K562 (cell line): ENCODE measurements at regions not wholly inside any gene's neighbourhood (a gene's known extent, or its start where the extent isn't known, plus 50 kb on each side); places are given as distances from the start of the nearest gene placed in this dataset.

Experiments used
- ATAC-seq: fragments of 200-7000 bp; cut with Tn5 transposase; 3 replicates; pipeline ENCODE4 v1.9.1; 2020; ENCODE audit warnings: moderate library complexity
- BruUV-seq: library from RNA; stranded (reverse); fragments of 400-500 nt; replicated peaks from 2 replicates; lab custom pipeline; 2021; lab: Mats Ljungman, UMichigan
- CTCF ChIA-PET: fragments of 300-600 bp; formaldehyde crosslinking; extraction: SDS; loops from one replicate; lab custom pipeline; 2021; ENCODE audit warnings: low intra/inter-chr PET ratio; lab: Yijun Ruan, JAX
- POLR2A ChIA-PET: fragments of 300-600, 350-650 bp; sonication (Branson Sonifier 250); formaldehyde crosslinking; extraction: SDS; loops from one replicate; lab custom pipeline; 2021; ENCODE audit warnings: antibody characterized with exemption, inconsistent platforms; lab: Yijun Ruan, JAX
- DNase-seq, 4 experiments: peaks; one replicate each; pipeline versions ENCODE4 v3.0.0 to v3.0.0-alpha.2; 2011 to 2018; ENCODE audit warnings: low spot score in 3 of 4, mixed read lengths in 3 of 4; ENCODE audit errors: extremely low read depth in 1 of 4
- FAIRE-seq: peaks from 2 replicates; lab custom pipeline; 2011; peaks lifted over from hg19 to GRCh38; lab: Jason Lieb, UNC
- H2AFZ ChIP-seq: 2 replicates; pipeline ENCODE4 v1.6.0; 2011; ENCODE audit warnings: low read depth, low read length, control low read depth, inconsistent platforms
- H3K27ac ChIP-seq: fragments of 200-600 bp; 3 replicates; pipeline ENCODE4 v1.8.0; 2011; ENCODE audit warnings: low read depth, mild to moderate bottlenecking, control low read depth, inconsistent platforms, low read length, moderate library complexity, mixed read lengths; ENCODE audit errors: extremely low read depth
- H3K27me3 ChIP-seq, 2 experiments: fragments of 300-600 bp in 1 of 2; 2 replicates in 1 of 2; 3 replicates in 1 of 2; pipeline versions ENCODE4 v1.6.0 to v1.8.0; 2011; ENCODE audit warnings: inconsistent platforms in 2 of 2, low read length in 2 of 2, mild to moderate bottlenecking in 1 of 2, mixed read lengths in 1 of 2, moderate library complexity in 1 of 2; ENCODE audit not compliant: control insufficient read depth in 2 of 2, insufficient read depth in 2 of 2
- H3K36me3 ChIP-seq: fragments of 300-600 bp; 3 replicates; pipeline ENCODE4 v1.8.0; 2011; ENCODE audit warnings: mild to moderate bottlenecking, low read length, inconsistent platforms; ENCODE audit not compliant: control insufficient read depth, insufficient read depth
- H3K4me1 ChIP-seq, 2 experiments: fragments of 200-600 bp in 1 of 2; replicated peaks in 1 of 2; 2 replicates in 1 of 2; 3 replicates in 1 of 2; pipeline versions ENCODE4 v1.5.1 to v1.8.0; 2011; ENCODE audit warnings: inconsistent platforms in 2 of 2, low read length in 2 of 2, mild to moderate bottlenecking in 1 of 2, mixed read lengths in 1 of 2, moderate library complexity in 1 of 2; ENCODE audit not compliant: control insufficient read depth in 2 of 2, insufficient read depth in 2 of 2
- H3K4me2 ChIP-seq: 2 replicates; pipeline ENCODE4 v1.6.1; 2011; ENCODE audit warnings: low read length, control low read depth, inconsistent platforms, mixed read lengths; ENCODE audit not compliant: insufficient read depth
- H3K4me3 ChIP-seq: fragments of 200-600 bp; sonication (generic), shearing (Covaris generic); 2 replicates; pipeline ENCODE4 v1.5.1; 2016; ENCODE audit warnings: control low read depth, inconsistent platforms
- H3K79me2 ChIP-seq: fragments of 200-600 bp; 3 replicates; pipeline ENCODE4 v1.8.0; 2011; ENCODE audit warnings: low read length, inconsistent platforms; ENCODE audit not compliant: control insufficient read depth, insufficient read depth
- H3K9ac ChIP-seq, 2 experiments: 2 replicates each; pipeline versions ENCODE4 v1.6.0 to v1.6.1; 2011; ENCODE audit warnings: low read depth in 2 of 2, low read length in 2 of 2, control low read depth in 1 of 2, inconsistent platforms in 1 of 2, mild to moderate bottlenecking in 1 of 2, mixed read lengths in 1 of 2; ENCODE audit not compliant: insufficient read depth in 1 of 2
- H3K9me1 ChIP-seq: one replicate; pipeline ENCODE4 v1.6.0; 2011; ENCODE audit warnings: inconsistent platforms, mild to moderate bottlenecking, low read length, moderate library complexity; ENCODE audit not compliant: control insufficient read depth, insufficient read depth
- H3K9me3 ChIP-seq: replicated peaks from 2 replicates; pipeline ENCODE4 v1.5.1; 2011; ENCODE audit warnings: low read depth, low read length, inconsistent platforms; ENCODE audit not compliant: control insufficient read depth, insufficient read depth
- H4K20me1 ChIP-seq: replicated peaks from 2 replicates; pipeline ENCODE4 v1.6.1; 2011; ENCODE audit warnings: low read length, inconsistent platforms, mixed read lengths; ENCODE audit not compliant: control insufficient read depth, insufficient read depth
- BRF1 ChIP-seq: IDR thresholded peaks from 3 replicates; pipeline ENCODE4 v1.6.1; 2011; ENCODE audit warnings: borderline replicate concordance, mild to moderate bottlenecking; ENCODE audit not compliant: insufficient read length; ENCODE audit errors: extremely low read depth
- FOXK2 ChIP-seq, 2 experiments: fragments of 450-650 bp; IDR thresholded peaks in 1 of 2; conservative IDR thresholded peaks in 1 of 2; 2 replicates each; pipeline ENCODE4 v1.6.1; 2016; ENCODE audit warnings: low read depth in 2 of 2, mild to moderate bottlenecking in 1 of 2
- NFYB ChIP-seq: IDR thresholded peaks from 2 replicates; pipeline ENCODE4 v1.6.1; 2011; ENCODE audit warnings: mild to moderate bottlenecking, moderate library complexity; ENCODE audit not compliant: insufficient read length; ENCODE audit errors: extremely low read depth
- POLR2AphosphoS5 ChIP-seq: IDR thresholded peaks from 2 replicates; pipeline ENCODE4 v1.6.1; 2011; ENCODE audit warnings: mild to moderate bottlenecking, low read depth, low read length, moderate library complexity; ENCODE audit not compliant: control insufficient read depth, insufficient read depth
- RBM14 ChIP-seq: fragments of 200-400 bp; formaldehyde crosslinking; IDR thresholded peaks from 2 replicates; pipeline ENCODE4 v1.6.1; 2018; ENCODE audit warnings: low read depth, mild to moderate bottlenecking, low read length, moderate library complexity, borderline replicate concordance; ENCODE audit not compliant: insufficient read depth
- TCF3 ChIP-seq: sonication (generic); formaldehyde crosslinking; IDR thresholded peaks from 2 replicates; pipeline ENCODE4 v1.4.0; 2020; ENCODE audit warnings: mild to moderate bottlenecking, missing genetic modification reagents
- ZNF212 ChIP-seq: fragments of 450-650 bp; formaldehyde crosslinking; IDR thresholded peaks from 2 replicates; pipeline ENCODE4 v1.4.0; 2020; ENCODE audit warnings: mild to moderate bottlenecking
- ZNF263 ChIP-seq: sonication (generic); formaldehyde crosslinking; IDR thresholded peaks from 2 replicates; pipeline ENCODE4 v1.8.0; 2022; ENCODE audit warnings: mild to moderate bottlenecking, missing genetic modification reagents, borderline replicate concordance
- ZNF444 ChIP-seq: fragments of 250-450 bp; sonication (Bioruptor Pico); IDR thresholded peaks from 2 replicates; pipeline ENCODE4 v1.4.0; 2020; ENCODE audit warnings: mild to moderate bottlenecking, moderate library complexity
- WGBS: fragments of 100-300 bp; shearing (Covaris generic); methylation state at CpG from one replicate; pipeline ENCODE4 v1.1.6; 2016; ENCODE audit warnings: low coverage, mixed read lengths; ENCODE audit not compliant: insufficient coverage; ENCODE audit errors: missing lambda C conversion rate; 5-methylcytosine and 5-hydroxymethylcytosine counted together
- in situ Hi-C: fragments of 300-500 bp; cut with MboI; formaldehyde crosslinking; loops from 4 replicates; pipeline ENCODE4 v1.15.0; 2018; ENCODE audit warnings: inconsistent platforms, mixed read lengths
- intact Hi-C: fragments of 100-400 bp; cut with micrococcal nuclease; formaldehyde crosslinking; loops from 2 replicates; pipeline ENCODE4 v1.14.2; 2022
- TF ChIP-seq, protein P1 (sequence below): fragments of 200-800 bp; sonication (Bioruptor generic); IDR thresholded peaks from 2 replicates; pipeline ENCODE4 v1.6.1; 2016; ENCODE audit warnings: missing genetic modification characterization, missing compliant biosample characterization
- TF ChIP-seq, protein P2 (sequence below): sonication (generic); IDR thresholded peaks from 2 replicates; pipeline ENCODE4 v1.6.1; 2016

DNA sequence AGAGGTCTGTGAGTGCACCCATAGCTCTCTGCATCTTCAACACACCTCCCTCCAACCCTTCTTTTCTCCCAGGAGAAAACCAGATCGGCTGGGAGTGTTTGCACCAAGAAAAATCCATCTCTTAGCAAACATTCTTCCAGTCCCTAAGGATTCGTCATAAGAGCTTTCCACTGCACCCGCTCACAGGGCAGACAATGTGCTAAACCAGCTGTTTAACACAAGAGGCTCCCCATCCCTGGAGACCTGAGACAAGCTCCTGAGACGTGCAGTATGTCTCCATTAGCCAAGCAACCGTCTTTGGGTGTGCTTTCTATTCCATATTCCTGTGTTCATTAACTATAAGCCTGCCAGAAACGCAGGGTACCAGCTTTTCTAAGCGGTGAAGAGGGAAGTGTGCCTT, 93.6 kb upstream of the ZNF462 start:
- FAIRE-seq (no peak), DNase-seq (no peak), ATAC-seq (no peak)
- no peaks in the 10 kb centered on the region for H3K4me1 ChIP-seq
- H3K9ac ChIP-seq = no peak overlapping the region
- no peaks in the 10 kb centered on the region for H3K36me3 ChIP-seq
- H3K4me3 ChIP-seq = no peak overlapping the region
- TF ChIP-seq ZNF212 (no peak), FOXK2 (conservative IDR thresholded peaks at IDR 0.05 in 1 of 2, IDR thresholded peaks at IDR 0.05 in 1 of 2; ENCODE audit: low read depth in 2 of 2) (no peak), ZNF444 (CRISPR knock-in tag) (no peak), NFYB (no peak), RBM14 (no peak), TCF3 (no peak)
- H3K27me3 ChIP-seq = no peaks in the 10 kb centered on the region
- no TSS peak for BruUV-seq
- WGBS = 0% methylated on average over 7 of the region's 7 CpGs
- no peak overlapping the region for H3K4me2 ChIP-seq
- no peaks in the 10 kb centered on the region for H3K9me1 ChIP-seq
- ChIA-PET POLR2A (no interaction called here), CTCF (no interaction called here)
- no peaks in the 10 kb centered on the region for H3K79me2 ChIP-seq
- in situ Hi-C loops (no loop called here), intact Hi-C loops (no loop called here)
- H3K9me3 ChIP-seq = no peaks in the 10 kb centered on the region
- H4K20me1 ChIP-seq = no peaks in the 10 kb centered on the region
- no peak overlapping the region for H3K27ac ChIP-seq
- no peak overlapping the region for H2AFZ ChIP-seq

DNA sequence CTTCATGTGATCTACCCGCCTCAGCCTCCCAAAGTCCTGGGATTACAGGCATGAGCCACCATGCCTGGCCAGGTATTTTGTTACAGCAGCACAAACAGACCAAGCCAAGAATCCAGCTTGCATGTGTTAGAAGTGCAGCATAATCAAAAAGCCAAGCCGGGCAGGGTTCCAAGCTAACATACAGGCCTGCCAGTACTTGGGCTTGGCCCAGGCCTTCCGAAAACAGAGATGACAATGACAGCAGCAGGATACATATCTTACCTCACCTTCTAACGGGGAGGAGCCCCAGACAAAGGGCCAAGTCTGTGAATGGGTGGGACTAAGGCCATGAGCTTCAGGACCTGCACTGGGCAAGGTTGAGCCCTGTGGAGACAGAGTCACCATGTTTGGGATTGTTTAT, 91.4 kb upstream of the ZNF462 start:
- intact Hi-C loops = no loop called here
- BruUV-seq = no TSS peak
- no peak for TF ChIP-seq ZNF263 (CRISPR knock-in tag)
- TF ChIP-seq, protein P1, sequence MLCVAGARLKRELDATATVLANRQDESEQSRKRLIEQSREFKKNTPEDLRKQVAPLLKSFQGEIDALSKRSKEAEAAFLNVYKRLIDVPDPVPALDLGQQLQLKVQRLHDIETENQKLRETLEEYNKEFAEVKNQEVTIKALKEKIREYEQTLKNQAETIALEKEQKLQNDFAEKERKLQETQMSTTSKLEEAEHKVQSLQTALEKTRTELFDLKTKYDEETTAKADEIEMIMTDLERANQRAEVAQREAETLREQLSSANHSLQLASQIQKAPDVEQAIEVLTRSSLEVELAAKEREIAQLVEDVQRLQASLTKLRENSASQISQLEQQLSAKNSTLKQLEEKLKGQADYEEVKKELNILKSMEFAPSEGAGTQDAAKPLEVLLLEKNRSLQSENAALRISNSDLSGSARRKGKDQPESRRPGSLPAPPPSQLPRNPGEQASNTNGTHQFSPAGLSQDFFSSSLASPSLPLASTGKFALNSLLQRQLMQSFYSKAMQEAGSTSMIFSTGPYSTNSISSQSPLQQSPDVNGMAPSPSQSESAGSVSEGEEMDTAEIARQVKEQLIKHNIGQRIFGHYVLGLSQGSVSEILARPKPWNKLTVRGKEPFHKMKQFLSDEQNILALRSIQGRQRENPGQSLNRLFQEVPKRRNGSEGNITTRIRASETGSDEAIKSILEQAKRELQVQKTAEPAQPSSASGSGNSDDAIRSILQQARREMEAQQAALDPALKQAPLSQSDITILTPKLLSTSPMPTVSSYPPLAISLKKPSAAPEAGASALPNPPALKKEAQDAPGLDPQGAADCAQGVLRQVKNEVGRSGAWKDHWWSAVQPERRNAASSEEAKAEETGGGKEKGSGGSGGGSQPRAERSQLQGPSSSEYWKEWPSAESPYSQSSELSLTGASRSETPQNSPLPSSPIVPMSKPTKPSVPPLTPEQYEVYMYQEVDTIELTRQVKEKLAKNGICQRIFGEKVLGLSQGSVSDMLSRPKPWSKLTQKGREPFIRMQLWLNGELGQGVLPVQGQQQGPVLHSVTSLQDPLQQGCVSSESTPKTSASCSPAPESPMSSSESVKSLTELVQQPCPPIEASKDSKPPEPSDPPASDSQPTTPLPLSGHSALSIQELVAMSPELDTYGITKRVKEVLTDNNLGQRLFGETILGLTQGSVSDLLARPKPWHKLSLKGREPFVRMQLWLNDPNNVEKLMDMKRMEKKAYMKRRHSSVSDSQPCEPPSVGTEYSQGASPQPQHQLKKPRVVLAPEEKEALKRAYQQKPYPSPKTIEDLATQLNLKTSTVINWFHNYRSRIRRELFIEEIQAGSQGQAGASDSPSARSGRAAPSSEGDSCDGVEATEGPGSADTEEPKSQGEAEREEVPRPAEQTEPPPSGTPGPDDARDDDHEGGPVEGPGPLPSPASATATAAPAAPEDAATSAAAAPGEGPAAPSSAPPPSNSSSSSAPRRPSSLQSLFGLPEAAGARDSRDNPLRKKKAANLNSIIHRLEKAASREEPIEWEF (CRISPR knock-in tag) = no peak
- TF ChIP-seq, protein P2, sequence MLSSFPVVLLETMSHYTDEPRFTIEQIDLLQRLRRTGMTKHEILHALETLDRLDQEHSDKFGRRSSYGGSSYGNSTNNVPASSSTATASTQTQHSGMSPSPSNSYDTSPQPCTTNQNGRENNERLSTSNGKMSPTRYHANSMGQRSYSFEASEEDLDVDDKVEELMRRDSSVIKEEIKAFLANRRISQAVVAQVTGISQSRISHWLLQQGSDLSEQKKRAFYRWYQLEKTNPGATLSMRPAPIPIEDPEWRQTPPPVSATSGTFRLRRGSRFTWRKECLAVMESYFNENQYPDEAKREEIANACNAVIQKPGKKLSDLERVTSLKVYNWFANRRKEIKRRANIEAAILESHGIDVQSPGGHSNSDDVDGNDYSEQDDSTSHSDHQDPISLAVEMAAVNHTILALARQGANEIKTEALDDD = no peak
- no peak for TF ChIP-seq POLR2AphosphoS5
- no peak for TF ChIP-seq BRF1

More for the DNA sequence above, 91.4 kb upstream of the ZNF462 start:
- ATAC-seq (no peak), DNase-seq (no peak), FAIRE-seq (no peak)
- no peak overlapping the region for H3K9ac ChIP-seq
- in situ Hi-C loops = no loop called here
- H3K4me1 ChIP-seq = no peaks in the 10 kb centered on the region
- H3K27me3 ChIP-seq = no peaks in the 10 kb centered on the region
- H3K27ac ChIP-seq = no peak overlapping the region
- H3K9me1 ChIP-seq = no peaks in the 10 kb centered on the region
- ChIA-PET POLR2A (no interaction called here), CTCF (no interaction called here)
- no peak overlapping the region for H3K4me2 ChIP-seq
- H3K36me3 ChIP-seq = no peaks in the 10 kb centered on the region
- H3K9me3 ChIP-seq = no peaks in the 10 kb centered on the region
- no peaks in the 10 kb centered on the region for H4K20me1 ChIP-seq
- no peak overlapping the region for H3K4me3 ChIP-seq
- H2AFZ ChIP-seq = no peak overlapping the region
- no peaks in the 10 kb centered on the region for H3K79me2 ChIP-seq
- 0% methylated on average over 4 of the region's 4 CpGs for WGBS
